Hypothalamus (tissue), 51 donors: ENCODE measurements at regions not wholly inside any gene's neighbourhood (a gene's known extent, or its start where the extent isn't known, plus 50 kb on each side); places are given as distances from the start of the nearest gene placed in this dataset.

Source experiments
- DNase-seq, 51 donors: peaks; one replicate each; lab custom pipeline; 2025; lab: John Stamatoyannopoulos, UW

DNA sequence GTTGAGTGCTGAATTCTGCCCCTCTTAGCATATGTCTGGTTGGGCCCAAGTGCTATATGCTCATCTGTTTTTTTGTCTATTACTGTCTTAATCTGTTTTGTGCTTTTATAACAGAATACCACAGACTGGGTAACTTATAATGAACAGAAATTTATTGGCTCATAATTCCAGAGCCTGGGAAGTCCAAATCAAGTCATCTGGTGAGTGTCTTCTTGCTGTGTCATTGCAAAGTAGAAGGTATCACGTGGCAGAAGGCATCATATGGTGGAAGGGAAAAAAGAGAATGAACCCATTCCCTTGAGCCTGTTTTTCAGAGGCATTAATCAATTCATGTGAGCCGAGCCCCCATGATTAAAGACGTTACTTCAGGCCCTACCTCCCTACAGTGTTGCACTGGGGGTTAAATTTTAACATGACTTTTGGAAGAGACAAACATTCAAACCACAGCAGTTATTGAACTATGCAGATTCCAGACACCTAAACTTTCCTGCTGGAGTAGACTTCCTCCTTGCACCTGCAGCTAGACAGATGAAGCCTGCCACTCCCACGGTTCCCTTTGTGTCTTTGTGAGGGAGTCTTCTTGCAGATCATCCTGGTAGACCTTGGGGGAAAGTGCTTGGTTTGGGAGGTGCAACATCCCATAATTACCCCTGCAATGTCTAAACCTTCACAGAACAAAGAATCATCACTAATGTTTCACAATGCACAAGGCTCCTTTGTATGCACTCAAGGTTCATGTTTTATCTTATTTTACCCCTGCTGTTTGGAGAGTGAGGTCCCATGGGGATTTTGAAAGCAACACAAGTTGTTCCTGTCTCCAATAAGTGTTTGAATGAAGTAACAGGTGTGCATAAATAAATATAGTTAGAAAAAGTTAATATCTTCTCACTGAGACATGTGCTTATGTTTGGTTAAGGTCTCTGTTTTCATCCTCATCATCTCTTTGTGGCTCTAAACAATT, 64.7 kb upstream of the XCR1 start:
- DNase-seq = no peak

DNA sequence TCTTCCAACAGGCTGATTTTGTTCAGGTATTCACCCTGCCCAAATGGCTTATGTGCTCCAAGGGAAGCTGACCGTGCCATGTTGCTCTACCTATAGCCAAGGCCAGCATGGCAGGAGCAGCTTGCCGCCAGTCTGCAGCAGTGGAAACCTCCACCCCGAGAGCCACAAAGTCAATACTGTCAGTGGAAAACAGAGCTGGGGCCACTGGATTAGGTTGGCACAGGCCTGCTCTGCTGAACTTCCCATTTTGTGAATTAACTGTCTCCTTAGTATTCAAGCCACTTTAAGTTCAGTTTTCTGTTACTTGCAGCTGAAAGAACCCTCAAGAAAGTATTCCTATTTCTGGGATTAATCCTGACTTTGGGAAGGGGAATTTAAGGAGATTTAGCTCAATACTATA, 63.8 kb upstream of the XCR1 start:
- DNase-seq = no peak

DNA sequence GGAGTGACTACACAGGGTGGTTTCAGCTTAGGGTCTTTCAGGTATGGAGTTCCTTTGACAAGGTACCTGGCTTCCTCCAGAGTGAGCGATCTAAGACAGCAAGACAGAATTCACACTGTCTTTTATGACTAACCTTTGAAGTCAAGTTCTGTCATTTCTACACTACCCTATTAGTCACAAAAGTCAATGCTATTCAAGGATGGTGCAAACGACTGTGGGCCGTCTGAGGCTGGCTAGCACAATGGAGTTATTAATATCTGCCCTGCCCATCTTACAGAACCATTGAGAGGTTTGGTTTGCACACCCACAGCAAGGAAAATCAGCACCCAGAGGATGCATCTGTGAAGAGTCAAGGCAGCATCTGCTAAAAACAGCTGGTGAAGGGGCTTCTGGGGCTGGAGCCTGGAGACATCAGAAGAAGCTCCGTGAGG, 62.9 kb upstream of the XCR1 start:
- no peak for DNase-seq

GRCh38 chr3:46089237-46090011, 62.1 kb upstream of the XCR1 start:
- DNase-seq = peak in 40 of 51 donors; percentile 3 to 78 (median 36)

- DNase-seq = peak in 3 of 51 donors; percentile 1 to 16 (median 14)
Measured at GRCh38 chr3:46087871-46088270, 60.6 kb upstream of the XCR1 start.

GRCh38 chr3:46086986-46087385, 59.7 kb upstream of the XCR1 start:
- DNase-seq = no peak

DNA sequence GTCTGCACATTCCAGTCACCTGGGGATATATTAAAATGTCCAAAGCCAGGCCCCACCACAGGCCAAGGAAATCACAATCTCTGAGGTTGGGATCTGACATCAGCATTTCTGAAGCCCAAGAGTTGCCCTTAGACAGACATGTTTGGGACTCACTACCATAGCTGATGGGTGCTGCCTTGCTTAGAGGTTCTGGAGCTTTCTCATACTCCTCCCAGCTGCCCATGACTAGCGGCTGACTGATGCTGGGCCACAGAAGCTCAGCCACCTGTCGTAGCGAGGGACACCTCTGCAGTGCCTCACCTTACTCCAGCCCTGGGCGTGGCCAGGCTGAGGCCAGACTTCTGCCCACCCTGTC, 58.8 kb upstream of the XCR1 start:
- DNase-seq = no peak

DNA sequence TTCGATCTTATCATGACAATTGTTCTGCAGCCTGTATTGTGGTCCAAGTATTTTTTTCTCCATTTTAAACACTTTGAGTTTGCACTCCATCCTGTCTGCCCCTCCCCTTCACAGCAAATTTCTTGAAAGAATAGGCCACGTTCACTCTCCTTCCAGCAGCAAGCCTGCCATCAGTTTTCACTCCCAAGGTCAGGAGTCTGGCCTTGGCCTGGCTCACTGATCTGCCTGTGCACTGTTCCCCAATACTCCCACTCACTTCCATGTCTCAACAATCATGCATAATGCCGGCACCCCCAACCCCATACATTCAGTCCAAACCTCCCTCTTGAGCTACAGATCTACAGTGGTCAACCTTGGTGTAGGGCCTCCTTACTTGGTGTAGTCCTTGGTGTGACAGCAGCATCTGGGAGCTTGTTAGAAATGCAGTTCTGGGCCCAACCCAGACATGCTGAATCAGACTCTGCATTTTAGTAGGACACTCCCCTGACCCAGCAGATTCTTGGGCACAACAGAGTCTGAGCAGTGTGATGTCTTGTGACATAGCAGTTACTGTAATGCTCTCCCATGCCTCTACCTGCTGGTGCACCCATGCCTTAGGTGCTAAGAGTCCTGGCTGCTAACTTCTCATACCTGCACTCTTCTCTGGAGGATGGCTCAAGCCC, 58.3 kb upstream of the XCR1 start:
- DNase-seq = no peak

DNA sequence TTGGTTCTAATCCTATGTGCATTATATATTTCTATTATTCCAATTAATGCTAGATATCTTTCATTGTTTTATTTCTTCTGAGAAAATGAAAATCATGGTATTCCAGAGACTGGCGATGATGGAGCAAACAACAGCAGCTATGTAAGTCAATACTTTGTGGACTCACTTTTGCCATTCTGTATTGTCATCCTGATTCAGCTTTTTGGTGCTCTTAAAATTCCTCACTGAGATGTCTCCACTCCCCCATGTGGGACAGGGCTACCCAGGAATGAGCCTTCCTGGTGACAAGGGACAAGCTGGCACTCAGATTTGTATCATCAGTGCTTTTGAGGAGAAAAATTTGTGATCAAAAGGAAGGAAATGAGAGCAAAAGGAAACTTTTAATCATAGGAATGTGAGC, 56.7 kb upstream of the XCR1 start:
- DNase-seq = no peak

DNA sequence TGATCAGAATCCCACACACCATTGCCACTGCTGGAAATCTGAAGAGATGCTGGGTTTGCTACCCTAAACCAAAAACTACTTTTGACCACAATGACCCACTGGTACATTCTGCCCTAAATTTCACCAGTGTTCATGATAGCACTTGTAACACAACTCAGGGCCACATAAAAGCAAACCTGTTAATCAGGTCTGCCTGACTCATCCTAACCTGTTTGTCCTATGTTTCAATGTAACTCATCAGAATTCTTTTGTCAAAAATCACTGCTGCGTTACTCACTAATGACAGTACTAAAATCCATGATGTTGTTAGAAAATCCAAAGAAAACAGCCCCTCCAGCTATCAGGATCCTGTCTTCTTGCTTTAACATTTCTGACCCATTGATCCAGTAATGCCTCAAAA, 55.6 kb upstream of the XCR1 start:
- no peak for DNase-seq

DNA sequence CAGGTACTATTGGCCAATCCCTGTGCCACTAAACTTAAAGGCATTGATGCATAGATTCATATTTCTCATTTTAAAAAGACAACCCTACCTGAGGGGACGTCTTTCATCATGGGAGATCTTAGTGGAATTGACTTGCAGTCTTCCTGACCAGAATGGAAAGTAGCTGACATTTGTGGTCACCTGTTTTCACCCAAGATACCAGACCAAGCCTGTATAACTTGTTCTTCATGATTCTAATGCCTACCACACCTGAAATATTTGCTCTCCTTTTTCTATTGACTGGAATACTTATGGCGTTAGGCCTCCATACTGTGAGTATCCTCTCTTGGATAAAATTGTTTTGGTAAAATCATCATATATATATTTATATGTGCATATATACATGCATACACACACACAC, 54.7 kb upstream of the XCR1 start:
- no peak for DNase-seq

- no peak for DNase-seq
Measured at GRCh38 chr3:46080969-46081345, 53.7 kb upstream of the XCR1 start.

- DNase-seq = no peak
Measured at GRCh38 chr3:46080124-46080968, 53.1 kb upstream of the XCR1 start.

GRCh38 chr3:46078712-46079400, 51.6 kb upstream of the XCR1 start:
- DNase-seq = peak in 49 of 51 donors; percentile 9 to 97 (median 62)
